SJCRH30 (cell line): ENCODE measurements at regions not wholly inside any gene's neighbourhood (a gene's known extent, or its start where the extent isn't known, plus 50 kb on each side); places are given as distances from the start of the nearest gene placed in this dataset.
"Not testable (repeated sequence)": the region's sequence is repeated elsewhere in the genome, so short reads cannot be mapped to it uniquely, and the experiment has no call there.

Source experiments
- DNase-seq, 2 experiments: peaks; one replicate each; pipeline ENCODE4 v3.0.0-alpha.2; 2015 to 2020
- H3K27ac ChIP-seq: fragments of 250-450 bp; sonication (Bioruptor Pico); 2 replicates; pipeline ENCODE4 v1.5.1; 2020; ENCODE audit warnings: mild to moderate bottlenecking, moderate library complexity
- H3K27me3 ChIP-seq: fragments of 250-450 bp; sonication (Bioruptor Pico); 2 replicates; pipeline ENCODE4 v1.5.1; 2020; ENCODE audit warnings: mild to moderate bottlenecking, moderate library complexity
- H3K36me3 ChIP-seq: fragments of 250-450 bp; sonication (Bioruptor Pico); 2 replicates; pipeline ENCODE4 v1.5.1; 2020; ENCODE audit warnings: mild to moderate bottlenecking, moderate library complexity
- H3K4me1 ChIP-seq: fragments of 250-450 bp; sonication (Bioruptor Pico); 2 replicates; pipeline ENCODE4 v1.5.1; 2020; ENCODE audit warnings: mild to moderate bottlenecking, moderate library complexity
- H3K4me3 ChIP-seq: fragments of 250-450 bp; sonication (Bioruptor Pico); 2 replicates; pipeline ENCODE4 v1.5.1; 2020; ENCODE audit warnings: mild to moderate bottlenecking, moderate library complexity
- H3K9me3 ChIP-seq: fragments of 250-450 bp; sonication (Bioruptor Pico); replicated peaks from 2 replicates; pipeline ENCODE4 v1.5.1; 2020; ENCODE audit warnings: mild to moderate bottlenecking, moderate library complexity

DNA sequence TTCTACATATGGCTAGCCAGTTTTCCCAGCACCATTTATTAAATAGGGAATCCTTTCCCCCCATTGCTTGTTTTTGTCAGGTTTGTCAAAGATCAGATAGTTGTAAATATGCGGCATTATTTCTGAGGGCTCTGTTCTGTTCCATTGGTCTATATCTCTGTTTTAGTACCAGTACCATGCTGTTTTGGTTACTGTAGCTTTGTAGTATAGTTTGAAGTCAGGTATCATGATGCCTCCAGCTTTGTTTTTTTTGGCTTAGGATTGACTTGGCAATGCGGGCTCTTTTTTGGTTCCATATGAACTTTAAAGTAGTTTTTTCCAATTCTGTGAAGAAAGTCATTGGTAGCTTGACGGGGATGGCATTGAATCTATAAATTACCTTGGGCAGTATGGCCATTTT, 60.0 kb upstream of the GPC3 start:
- not testable (repeated sequence) for H3K9me3 ChIP-seq, H3K4me1 ChIP-seq, H3K27ac ChIP-seq, H3K4me3 ChIP-seq, H3K27me3 ChIP-seq, H3K36me3 ChIP-seq, DNase-seq

DNA sequence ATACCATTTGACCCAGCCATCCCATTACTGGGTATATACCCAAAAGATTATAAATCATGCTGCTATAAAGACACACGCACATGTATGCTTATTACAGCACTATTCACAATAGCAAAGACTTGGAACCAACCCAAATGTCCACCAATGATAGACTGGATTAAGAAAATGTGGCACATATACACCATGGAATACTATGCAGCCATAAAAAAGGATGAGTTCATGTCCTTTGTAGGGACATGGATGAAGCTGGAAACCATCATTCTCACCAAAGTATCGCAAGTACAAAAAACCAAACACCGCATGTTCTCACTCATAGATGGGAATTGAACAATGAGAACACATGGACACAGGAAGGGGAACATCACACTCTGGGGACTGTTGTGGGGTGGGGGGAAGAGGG, 81.7 kb upstream of the GPC3 start:
- H3K27me3 ChIP-seq, H3K36me3 ChIP-seq, H3K4me3 ChIP-seq, H3K9me3 ChIP-seq, H3K27ac ChIP-seq, H3K4me1 ChIP-seq, DNase-seq: not testable (repeated sequence)

DNA sequence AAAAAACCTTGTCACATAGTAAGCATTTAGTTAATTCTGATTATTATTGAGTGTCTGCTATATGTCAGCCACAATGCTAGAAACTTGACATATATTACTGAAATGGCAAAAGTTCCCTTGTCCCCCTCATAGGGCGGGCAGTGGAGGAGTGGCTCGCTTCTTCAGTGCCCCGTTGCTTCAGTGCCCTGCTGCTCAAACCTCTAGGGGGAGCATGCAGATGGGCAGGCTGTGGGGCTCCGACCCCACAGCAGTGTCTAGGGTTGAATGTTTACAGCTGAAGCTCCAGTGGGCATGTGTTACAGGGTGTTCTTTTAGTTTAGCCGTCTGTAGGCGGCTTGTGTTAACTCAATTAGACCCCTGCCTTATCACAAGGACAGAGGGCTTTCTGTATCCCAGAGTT, 86.5 kb upstream of the GPC3 start:
- H3K9me3 ChIP-seq, H3K27ac ChIP-seq, H3K27me3 ChIP-seq, H3K4me3 ChIP-seq, H3K36me3 ChIP-seq, H3K4me1 ChIP-seq: not testable (repeated sequence)
- peak in 1 of 2 experiments; percentile 3 for DNase-seq

DNA sequence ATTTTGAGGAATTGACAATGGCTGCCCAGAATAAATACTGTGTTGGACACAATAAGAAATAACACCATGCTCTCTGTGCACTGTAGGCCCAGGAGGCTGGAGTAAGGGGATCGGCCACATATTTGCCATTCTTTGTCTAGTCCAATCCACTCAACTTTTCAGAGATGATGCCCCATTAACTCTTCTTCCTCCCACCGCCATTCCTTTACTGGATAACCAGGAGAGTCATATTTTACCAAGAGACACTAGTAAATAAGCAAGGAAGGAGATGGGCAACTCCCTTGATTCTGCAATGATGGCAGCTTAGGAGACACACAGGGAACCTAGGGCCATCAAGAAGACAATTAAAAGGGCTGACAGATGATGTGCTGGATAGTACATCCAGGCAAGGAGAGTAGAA, 87.9 kb upstream of the GPC3 start:
- no peak for DNase-seq
- Histone ChIP-seq H3K4me1 (no peaks in the 10 kb centered on the region), H3K27ac (no peak overlapping the region), H3K27me3 (no peaks in the 10 kb centered on the region), H3K4me3 (no peak overlapping the region), H3K9me3 (no peaks in the 10 kb centered on the region), H3K36me3 (no peaks in the 10 kb centered on the region)

DNA sequence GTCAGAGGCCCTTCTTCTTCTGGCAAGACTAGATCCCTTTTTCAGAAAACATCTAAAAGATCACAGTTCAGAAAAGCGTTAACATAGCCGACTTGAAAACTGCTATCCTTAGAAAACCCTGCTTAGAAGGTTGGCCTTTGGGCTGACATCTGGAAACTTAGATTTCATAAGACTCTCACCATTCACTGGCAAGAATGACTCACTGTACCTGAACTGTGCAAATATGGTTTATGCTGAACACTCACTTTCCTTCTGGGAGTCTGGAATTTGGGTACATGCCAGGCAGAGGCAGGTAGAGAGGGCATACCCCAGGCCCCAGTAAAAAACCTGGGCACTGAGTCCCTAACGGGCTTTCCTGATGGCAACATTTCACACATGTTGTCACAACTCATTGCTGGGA, 88.8 kb upstream of the GPC3 start:
- DNase-seq = no peak
- Histone ChIP-seq H3K36me3 (no peaks in the 10 kb centered on the region), H3K27me3 (no peaks in the 10 kb centered on the region), H3K27ac (no peak overlapping the region), H3K9me3 (no peaks in the 10 kb centered on the region), H3K4me1 (no peaks in the 10 kb centered on the region), H3K4me3 (no peak overlapping the region)

DNA sequence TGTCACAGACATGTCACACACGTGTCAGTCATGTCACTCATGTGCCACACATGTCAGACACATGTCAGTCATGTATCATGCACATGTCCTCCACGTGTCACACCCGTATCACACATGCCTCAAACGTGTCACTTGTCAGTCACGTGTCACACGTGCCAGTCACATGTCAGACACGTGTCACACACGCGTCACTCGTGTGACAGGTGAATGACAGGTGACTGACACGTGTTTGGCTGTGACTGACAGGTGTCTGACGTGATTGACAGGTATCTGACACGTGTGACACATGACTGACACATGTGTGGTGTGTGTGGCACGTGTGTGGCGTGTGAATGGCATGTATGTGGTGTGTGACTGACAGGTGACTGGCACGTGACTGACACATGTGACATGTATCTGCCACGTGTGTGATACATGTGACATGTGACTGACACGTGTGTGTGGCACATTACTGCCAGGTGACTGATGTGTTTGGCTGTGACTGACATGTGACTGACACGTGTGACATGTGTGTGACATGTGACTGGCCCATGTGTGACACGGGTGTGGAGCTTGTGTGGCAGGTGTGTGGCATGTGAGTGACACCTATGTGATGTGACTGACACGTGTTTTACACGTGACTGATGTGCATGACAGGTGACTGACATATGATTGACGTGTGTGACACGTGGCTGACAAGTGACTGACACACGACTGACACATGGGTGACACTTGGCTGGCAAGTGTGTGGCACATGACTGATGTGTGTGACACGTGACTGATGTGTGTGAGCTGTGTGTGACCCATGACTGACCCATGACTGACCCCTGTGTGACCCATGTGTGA, 90.7 kb upstream of the GPC3 start:
- H3K27ac ChIP-seq = no peak overlapping the region
- H3K27me3 ChIP-seq = no peaks in the 10 kb centered on the region
- H3K4me1 ChIP-seq = no peaks in the 10 kb centered on the region
- H3K4me3 ChIP-seq = no peak overlapping the region
- no peaks in the 10 kb centered on the region for H3K9me3 ChIP-seq
- no peak for DNase-seq
- H3K36me3 ChIP-seq = no peaks in the 10 kb centered on the region

DNA sequence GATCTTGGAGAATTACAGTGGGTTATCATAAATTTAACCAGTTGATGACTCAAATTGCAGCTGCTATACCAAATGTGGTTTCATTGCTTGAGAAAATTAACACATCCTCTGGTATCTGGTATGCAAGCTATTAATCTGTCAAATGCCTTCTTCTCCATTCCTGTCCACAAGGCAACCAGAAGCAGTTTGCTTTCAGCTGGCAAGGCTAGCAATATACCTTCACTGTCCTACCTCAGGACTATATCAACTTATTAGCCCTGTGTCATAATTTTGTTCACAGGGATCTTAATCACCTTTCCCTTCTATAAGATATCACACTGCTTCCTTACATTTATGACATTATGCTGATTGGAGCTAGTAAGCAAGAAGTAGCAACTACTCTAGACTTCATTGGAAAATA, 110.0 kb upstream of the GPC3 start:
- H3K36me3 ChIP-seq = no peaks in the 10 kb centered on the region
- H3K27me3 ChIP-seq = no peaks in the 10 kb centered on the region
- H3K4me1 ChIP-seq = no peaks in the 10 kb centered on the region
- H3K4me3 ChIP-seq = no peak overlapping the region
- H3K27ac ChIP-seq = no peak overlapping the region
- DNase-seq = no peak
- no peaks in the 10 kb centered on the region for H3K9me3 ChIP-seq

DNA sequence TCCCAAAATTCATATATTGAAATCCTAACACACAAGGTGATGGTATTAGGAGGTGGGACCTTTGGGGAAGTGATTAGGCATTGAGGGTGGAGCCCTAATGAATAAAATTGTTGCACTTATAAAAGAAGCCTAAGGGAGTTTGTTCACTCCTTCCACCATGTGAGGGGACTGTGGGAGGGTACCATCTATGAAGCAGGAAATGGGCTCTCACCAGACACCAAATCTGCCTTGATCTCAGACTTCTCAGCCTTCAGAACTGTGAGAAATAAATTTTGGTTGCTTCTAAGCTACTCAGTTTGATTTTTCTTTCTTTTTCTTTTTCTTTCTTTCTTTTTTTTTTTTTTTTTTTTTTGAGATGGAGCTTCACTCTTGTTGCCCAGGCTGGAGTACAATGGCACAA, 116.2 kb upstream of the GPC3 start:
- Histone ChIP-seq H3K27me3 (no peaks in the 10 kb centered on the region), H3K27ac (no peak overlapping the region), H3K9me3 (no peaks in the 10 kb centered on the region), H3K4me3 (no peak overlapping the region), H3K36me3 (no peaks in the 10 kb centered on the region), H3K4me1 (no peaks in the 10 kb centered on the region)
- no peak for DNase-seq

DNA sequence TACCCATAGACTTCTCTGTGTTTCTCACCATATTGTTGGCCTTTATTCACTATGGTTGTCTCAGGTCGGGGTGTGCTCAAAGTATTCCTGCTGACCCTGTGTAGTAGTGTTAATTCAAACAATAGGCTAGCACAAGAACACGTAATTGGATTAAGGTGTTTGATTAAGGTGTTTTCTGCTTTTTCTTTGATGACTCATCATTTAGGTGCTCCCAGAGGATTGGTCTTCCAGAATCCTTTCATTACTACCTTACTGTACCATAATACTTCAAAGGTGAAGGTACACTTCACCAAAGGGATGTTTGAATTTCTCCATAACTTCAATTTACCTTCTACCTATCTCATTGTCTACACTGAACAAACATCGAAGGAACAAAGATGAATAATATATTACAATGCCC, 121.7 kb upstream of the CCDC160 start:
- no peaks in the 10 kb centered on the region for H3K9me3 ChIP-seq
- H3K4me1 ChIP-seq = no peaks in the 10 kb centered on the region
- H3K27ac ChIP-seq = no peak overlapping the region
- H3K4me3 ChIP-seq = no peak overlapping the region
- no peaks in the 10 kb centered on the region for H3K27me3 ChIP-seq
- no peak for DNase-seq
- H3K36me3 ChIP-seq = no peaks in the 10 kb centered on the region

- H3K4me3 ChIP-seq = no peak overlapping the region
- no peak overlapping the region for H3K27ac ChIP-seq
- H3K9me3 ChIP-seq = no peaks in the 10 kb centered on the region
- DNase-seq = no peak
- H3K36me3 ChIP-seq = no peaks in the 10 kb centered on the region
- no peaks in the 10 kb centered on the region for H3K4me1 ChIP-seq
- H3K27me3 ChIP-seq = no peaks in the 10 kb centered on the region
Observed at GRCh38 chrX:134137341-134137740, 99.6 kb upstream of the CCDC160 start.

DNA sequence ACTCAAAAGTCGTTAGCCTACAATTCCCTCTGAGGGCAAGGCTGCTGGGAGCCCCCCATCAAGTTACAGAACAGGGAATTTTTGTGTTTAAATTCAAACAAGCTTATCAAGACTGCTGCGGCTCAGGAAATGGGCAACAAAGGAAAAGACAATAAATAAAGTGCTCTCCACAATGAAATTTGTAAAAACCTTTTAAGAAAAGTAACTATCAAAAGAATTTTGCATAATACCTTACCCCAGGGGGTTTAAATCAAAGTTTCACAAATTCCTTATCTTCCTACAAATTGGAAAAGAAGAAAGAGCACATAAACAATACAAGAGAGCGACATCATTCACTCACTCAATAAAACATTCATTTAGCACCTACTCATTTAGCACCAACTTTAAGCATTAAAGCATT, 97.9 kb upstream of the CCDC160 start:
- H3K27me3 ChIP-seq = no peaks in the 10 kb centered on the region
- no peaks in the 10 kb centered on the region for H3K4me1 ChIP-seq
- no peaks in the 10 kb centered on the region for H3K9me3 ChIP-seq
- H3K4me3 ChIP-seq = no peak overlapping the region
- no peak overlapping the region for H3K27ac ChIP-seq
- no peaks in the 10 kb centered on the region for H3K36me3 ChIP-seq
- no peak for DNase-seq

DNA sequence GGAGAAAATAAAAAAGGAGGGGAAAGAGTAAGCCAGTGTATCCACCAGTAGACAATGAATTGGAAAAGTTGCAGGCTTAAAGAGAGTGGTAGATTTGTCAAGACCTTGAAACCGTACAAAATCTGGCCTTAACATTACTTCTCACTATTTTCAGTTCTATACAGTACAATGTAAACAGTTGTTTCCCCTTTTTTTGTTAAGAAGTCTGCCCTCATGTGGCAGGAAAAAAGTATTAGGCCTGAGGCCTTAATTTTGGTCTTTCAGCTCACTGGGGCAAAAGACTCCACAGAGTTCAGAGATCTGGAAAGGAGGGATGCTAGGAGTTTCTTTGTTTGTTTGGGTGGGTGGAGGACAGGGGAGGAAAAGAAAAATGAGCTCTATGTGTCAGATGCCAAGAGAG, 92.8 kb upstream of the CCDC160 start:
- Histone ChIP-seq H3K4me3 (no peak overlapping the region), H3K36me3 (no peaks in the 10 kb centered on the region), H3K9me3 (no peaks in the 10 kb centered on the region), H3K27me3 (no peaks in the 10 kb centered on the region), H3K27ac (no peak overlapping the region), H3K4me1 (no peaks in the 10 kb centered on the region)
- DNase-seq = peak in 1 of 2 experiments; percentile 53

GRCh38 chrX:134146493-134146892, 90.5 kb upstream of the CCDC160 start:
- H3K27ac ChIP-seq = no peak overlapping the region

DNA sequence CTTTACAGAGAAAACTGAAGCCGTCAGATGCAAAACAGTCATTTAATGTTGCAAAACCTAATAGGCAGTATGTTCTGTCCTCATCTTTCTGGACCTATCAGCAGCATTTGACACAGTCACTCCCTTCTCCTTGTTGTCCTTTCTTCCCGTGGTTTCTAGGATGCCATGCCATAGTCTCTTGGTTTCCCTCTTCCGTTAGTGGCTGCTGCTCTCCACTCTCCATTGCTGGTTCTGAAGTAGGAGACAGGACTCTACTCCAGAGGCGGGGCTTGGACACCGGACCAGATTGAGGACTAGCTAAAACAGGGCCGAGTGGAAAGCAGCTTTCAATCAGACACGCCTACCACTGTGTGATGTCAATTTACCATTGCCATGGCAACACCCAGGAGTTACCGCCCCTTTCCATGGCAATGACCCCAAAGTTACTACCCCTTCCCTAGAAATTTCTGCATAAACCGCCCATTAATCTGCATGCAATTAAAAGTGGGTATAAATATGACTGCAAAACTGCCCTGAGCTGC, 88.8 kb upstream of the CCDC160 start:
- Histone ChIP-seq H3K27ac (no peak overlapping the region), H3K4me3 (no peak overlapping the region), H3K36me3 (no peaks in the 10 kb centered on the region), H3K9me3 (no peaks in the 10 kb centered on the region), H3K4me1 (no peaks in the 10 kb centered on the region), H3K27me3 (no peaks in the 10 kb centered on the region)
- no peak for DNase-seq

More at GRCh38 chrX:134146493-134146892, 90.5 kb upstream of the CCDC160 start:
- no peaks in the 10 kb centered on the region for H3K4me1 ChIP-seq
- H3K36me3 ChIP-seq = no peaks in the 10 kb centered on the region
- H3K4me3 ChIP-seq = no peak overlapping the region
- H3K27me3 ChIP-seq = no peaks in the 10 kb centered on the region
- H3K9me3 ChIP-seq = no peaks in the 10 kb centered on the region
- DNase-seq = no peak

DNA sequence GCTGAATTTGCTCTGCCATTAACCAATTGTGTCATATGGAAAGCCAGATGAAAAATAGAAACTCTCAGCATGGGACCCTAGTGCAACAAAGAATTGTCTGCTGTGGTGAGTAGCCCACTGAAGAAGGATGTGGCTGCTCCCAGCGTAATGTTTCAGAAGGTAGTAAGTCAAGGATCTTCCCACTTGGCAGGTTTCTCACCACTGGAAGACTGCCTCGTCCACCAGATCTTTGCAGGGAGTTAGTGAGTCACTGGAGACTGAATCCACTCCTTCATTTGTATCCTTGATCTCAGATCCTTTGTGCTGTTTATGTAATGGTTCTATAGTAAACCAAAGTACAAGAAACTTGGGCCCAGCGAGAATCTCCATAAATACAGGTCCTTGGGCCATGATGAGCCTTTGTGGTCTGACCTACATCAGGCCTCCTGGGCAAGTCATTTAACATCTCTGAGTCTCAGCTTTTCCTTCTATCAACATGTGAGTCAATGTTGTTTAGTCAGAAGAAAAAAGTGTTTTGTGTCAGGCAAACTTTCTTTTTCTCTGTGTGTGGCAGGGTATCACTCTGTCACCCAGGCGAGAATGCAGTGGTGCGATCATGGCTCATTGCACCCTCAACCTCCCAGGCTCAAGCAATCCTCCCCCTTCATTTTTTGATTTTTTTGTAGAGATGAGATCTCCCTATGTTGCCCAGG, 78.0 kb upstream of the CCDC160 start:
- H3K27ac ChIP-seq = no peak overlapping the region
- DNase-seq = no peak
- no peaks in the 10 kb centered on the region for H3K9me3 ChIP-seq
- no peaks in the 10 kb centered on the region for H3K27me3 ChIP-seq
- H3K4me3 ChIP-seq = no peak overlapping the region
- no peaks in the 10 kb centered on the region for H3K36me3 ChIP-seq
- no peaks in the 10 kb centered on the region for H3K4me1 ChIP-seq

GRCh38 chrX:134161162-134161561, 75.8 kb upstream of the CCDC160 start:
- Histone ChIP-seq H3K9me3 (no peaks in the 10 kb centered on the region), H3K4me1 (no peaks in the 10 kb centered on the region), H3K36me3 (no peaks in the 10 kb centered on the region), H3K27me3 (no peaks in the 10 kb centered on the region), H3K4me3 (no peak overlapping the region), H3K27ac (no peak overlapping the region)
- no peak for DNase-seq
